NOMO-1 treated with dmso at 0.1 percent for 144 hours (cell line): ENCODE measurements at regions not wholly inside any gene's neighbourhood (a gene's known extent, or its start where the extent isn't known, plus 50 kb on each side); places are given as distances from the start of the nearest gene placed in this dataset.

Experiments used
- DNase-seq: peaks from one replicate; lab custom pipeline; 2025; ENCODE audit not compliant: unreplicated experiment; lab: John Stamatoyannopoulos, UW

- no peak for DNase-seq
Observed at GRCh38 chr4:120434756-120435155, 368.1 kb upstream of the MAD2L1 start.

- no peak for DNase-seq
Observed at GRCh38 chr4:120432301-120432860, 365.7 kb upstream of the MAD2L1 start.

GRCh38 chr4:120431180-120431579 lies 364.5 kb upstream of the MAD2L1 start:
- DNase-seq, result peak; percentile 27

DNA sequence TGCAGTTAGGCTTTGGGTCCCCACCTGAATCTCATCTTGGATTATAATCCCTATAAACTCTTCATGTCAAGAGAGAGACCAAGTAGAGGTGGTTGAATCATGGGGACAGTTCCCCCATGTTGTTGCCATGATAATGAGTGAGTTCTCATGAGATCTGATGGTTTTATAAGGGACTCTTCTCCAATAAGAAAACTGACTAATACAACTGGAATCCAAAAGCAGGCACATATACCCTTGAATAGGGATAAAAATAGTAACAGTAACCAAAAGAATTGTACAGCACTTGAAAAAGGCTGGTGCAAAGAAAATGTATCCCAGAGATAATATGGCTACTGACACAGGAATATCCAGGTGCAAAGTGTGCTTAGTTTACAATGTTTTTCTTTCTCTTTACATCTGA lies 351.5 kb upstream of the MAD2L1 start:
- DNase-seq, result no peak

DNA sequence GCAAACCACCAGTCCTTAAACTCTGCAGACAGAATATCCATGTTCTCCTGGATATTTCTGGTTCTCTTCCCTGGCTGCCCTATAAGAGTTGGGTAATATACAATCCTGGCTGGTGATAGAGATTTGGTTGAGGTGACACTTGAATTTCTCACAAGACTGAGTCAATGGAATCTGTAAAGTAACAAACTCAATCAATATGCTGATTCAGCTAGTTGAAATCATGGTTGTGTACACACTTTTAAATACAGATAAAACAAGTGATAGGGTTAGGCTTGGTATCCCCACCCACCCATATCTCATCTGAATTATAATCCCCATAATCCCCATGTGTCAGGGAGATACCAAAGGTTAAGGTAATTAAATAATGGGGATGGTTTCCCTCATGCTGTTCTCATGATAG lies 349.2 kb upstream of the MAD2L1 start:
- DNase-seq, result no peak

GRCh38 chr4:120406960-120407359 lies 340.3 kb upstream of the MAD2L1 start:
- DNase-seq, result no peak

GRCh38 chr4:120403296-120403695 lies 336.6 kb upstream of the MAD2L1 start:
- no peak for DNase-seq

- DNase-seq, result no peak
Observed at GRCh38 chr4:120400441-120400840, 333.8 kb upstream of the MAD2L1 start.

GRCh38 chr4:120399826-120400225 lies 333.2 kb upstream of the MAD2L1 start:
- no peak for DNase-seq

GRCh38 chr4:120395746-120396145 lies 329.1 kb upstream of the MAD2L1 start:
- no peak for DNase-seq

- no peak for DNase-seq
Observed at GRCh38 chr4:120355881-120356280, 289.2 kb upstream of the MAD2L1 start.

DNA sequence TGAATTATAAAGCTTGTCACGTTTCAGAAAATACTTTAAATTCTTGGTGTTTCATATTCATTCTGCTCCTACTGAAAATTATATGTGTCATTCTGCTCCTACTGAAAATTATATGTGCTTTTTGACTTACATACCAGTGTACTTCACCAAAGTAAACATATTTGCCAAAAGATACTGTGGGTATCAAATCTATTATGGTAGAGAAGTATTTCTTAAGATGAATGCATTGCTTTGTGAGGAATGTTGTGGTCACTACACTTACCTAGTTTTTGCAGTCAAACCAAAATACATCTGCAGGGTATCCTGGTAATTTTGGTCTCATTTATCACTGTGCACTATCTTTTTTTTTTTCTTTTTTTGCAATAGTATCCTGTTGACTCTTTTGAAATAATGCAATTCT lies 287.7 kb upstream of the MAD2L1 start:
- no peak for DNase-seq

DNA sequence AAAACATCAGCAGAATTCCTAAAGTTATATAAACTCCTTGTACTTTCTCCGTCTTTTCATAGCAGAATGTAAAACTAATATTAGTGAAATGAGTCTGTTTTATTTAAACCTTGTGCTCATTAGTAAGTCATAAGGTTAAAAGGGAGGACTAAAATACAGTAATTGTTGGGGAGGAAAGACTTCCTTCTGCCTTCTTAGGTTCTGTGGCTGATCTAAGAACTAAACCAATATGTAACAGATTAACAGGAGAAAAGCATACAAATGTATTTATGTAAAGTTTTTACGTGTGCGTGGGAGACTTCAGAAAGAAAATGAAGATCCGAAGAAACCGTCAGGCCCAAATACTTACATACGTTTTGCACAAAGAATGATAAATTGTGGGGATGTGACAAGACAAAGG lies 286.6 kb upstream of the MAD2L1 start:
- DNase-seq, result no peak

GRCh38 chr4:120352739-120353138 lies 286.1 kb upstream of the MAD2L1 start:
- DNase-seq, result no peak

DNA sequence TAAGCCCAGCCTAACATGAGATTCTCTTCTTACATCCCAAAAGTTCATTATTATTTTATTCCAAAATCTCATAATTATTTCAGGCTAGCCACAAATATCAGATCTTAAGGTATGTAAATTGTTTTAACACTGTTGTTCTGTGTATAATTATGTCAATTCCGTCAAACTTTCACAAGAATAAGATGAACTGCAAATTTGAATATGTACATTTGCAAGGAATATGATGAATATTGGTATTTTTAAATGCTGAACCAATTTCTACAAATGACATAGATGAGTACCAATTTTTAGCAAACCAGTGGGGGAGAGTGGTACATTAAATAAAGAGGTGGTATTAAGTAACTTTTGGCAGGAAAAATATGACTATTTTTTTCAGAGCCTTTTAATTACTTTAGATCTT lies 282.3 kb upstream of the MAD2L1 start:
- no peak for DNase-seq

DNA sequence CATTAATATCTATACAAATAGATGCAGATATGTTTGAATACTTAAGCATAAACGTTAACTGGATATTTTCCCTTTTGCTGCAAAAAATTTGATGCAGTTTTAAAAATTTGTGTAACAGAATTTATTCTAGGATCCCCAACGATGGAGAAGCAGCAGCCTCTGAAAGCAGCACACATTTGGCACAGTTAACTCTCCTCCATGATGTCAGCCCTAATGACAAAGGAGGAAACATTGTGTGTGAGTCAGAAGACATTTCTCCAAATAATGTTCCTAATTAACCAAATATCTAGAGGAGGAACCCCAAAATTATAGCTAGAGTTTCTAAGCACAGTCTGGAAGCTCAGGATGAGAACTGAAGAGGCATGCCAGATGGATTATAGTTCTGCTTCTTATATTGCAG lies 281.9 kb upstream of the MAD2L1 start:
- DNase-seq, result no peak

DNA sequence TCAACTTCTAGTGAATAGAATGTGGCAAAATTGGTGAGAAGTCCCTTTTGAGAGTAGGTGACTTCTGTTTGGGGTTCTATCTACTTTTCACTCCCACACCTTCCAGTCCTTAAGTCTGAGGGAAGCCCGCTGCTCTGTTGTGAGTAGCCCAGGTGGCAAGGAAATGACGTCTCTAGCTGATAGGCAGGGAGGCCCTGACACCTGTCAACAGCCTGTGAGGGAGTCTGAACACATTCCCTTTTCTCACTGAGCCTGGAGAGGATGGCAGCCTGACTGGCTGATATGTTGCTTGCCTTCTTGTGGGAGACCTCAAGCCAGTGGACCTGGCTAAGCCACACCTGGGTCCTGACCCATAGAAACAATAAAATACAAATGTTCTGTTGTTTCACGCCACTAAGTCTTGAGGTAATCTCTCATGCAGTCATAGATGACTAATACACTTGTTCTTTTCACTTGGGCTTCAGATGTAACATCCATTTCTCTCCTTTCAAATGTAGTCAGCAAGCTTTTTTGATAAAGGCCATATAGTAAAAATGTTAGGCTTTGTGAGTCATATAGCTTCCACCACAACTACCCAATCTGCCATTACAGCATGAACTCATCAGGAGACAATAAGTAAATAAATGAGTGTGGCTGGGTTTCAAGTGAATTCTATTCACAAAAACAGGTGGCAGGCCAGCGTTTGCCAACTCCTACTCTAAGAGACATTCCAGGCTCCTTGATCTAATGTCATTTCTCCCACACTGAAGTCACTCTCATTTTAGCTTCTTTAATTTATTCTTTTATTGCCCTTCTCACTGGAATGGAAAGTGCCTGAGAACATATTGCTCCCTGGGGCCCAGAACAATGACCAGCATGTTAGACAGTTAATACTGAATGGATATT lies 265.1 kb upstream of the MAD2L1 start:
- no peak for DNase-seq

DNA sequence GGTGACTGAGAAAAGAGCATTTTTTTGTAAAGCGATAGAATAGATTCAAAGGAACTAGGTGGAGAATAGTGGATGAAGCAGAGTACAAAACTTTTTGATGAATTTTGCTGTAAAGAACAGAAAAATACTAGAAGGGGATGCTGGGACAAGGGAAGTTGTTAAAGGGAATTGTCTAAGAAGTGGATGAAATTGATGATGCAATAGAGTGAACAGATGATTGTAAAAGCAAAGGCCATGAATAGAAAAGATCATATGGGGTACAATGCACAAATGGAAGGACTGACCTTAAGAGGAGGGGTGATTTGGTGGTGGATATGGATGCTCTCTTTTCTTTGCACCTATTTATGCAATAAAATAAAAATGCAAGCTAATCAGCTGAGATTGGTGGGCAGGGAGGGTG lies 262.7 kb upstream of the MAD2L1 start:
- no peak for DNase-seq

GRCh38 chr4:120327276-120327675 lies 260.6 kb upstream of the MAD2L1 start:
- DNase-seq, result no peak

DNA sequence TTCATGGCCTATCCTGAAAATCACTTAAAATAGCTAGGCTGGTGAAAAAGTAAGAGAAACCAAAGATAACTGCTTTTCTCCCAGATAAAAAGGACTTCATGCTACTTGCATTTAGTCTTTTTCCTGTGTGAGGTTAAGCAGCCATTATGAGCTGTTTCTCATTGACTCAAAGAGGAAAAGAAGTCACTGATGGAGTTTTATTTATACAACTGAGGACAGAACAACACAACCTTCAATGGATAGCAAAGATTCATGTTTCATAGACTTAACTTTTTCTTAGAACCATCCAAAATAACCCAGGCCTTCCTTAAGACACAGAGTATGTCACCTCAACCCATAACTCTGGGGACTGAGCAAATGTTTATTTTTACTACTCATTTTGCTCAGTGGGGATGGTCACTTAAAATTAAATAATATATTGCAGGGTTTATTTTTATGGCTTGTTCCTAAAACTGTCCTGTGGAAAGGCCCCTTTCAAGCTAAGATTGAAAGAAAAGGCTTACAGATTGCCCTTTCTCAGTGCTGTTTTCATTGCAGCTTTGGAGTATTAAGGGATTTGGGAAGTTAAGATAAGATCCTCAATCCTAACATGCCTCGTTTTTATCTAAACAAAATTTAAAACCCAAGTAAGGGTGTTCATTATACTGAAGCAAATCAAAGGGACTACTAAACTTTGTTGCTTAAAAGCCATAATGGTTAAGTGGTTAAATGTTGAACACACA lies 252.6 kb upstream of the MAD2L1 start:
- no peak for DNase-seq

GRCh38 chr4:120318196-120318846 lies 251.7 kb upstream of the MAD2L1 start:
- DNase-seq, result no peak

DNA sequence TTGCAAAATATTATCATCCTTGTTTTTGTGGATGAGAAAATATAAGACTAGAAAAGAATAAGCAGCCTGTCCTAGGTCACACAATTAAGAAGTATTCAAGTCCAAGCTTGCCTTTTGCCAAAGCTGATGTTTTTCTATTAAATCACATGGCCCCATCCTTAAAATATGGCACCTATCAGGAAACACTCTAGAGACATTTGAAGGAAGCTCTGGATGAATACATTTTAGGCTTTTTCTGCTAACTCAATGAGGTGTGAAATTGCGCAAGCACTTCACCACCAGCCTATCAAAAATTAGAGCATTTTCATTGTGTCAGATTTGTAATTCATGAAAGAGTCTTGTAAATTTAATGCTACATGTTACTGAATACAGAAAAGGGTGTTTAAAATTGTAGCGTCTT lies 251.1 kb upstream of the MAD2L1 start:
- no peak for DNase-seq
